GM10266 (cell line): ENCODE measurements at regions not wholly inside any gene's neighbourhood (a gene's known extent, or its start where the extent isn't known, plus 50 kb on each side); places are given as distances from the start of the nearest gene placed in this dataset.

Experiments used
- DNase-seq: peaks from one replicate; pipeline ENCODE4 v3.0.0; 2012; ENCODE audit errors: extremely low spot score
- TF ChIP-seq, protein P1 (sequence below): IDR thresholded peaks from 2 replicates; pipeline ENCODE4 v1.5.1; 2012; ENCODE audit warnings: mild to moderate bottlenecking, low read depth; ENCODE audit not compliant: control insufficient read depth, insufficient read depth; ENCODE audit errors: missing control alignments

- TF ChIP-seq, protein P1, sequence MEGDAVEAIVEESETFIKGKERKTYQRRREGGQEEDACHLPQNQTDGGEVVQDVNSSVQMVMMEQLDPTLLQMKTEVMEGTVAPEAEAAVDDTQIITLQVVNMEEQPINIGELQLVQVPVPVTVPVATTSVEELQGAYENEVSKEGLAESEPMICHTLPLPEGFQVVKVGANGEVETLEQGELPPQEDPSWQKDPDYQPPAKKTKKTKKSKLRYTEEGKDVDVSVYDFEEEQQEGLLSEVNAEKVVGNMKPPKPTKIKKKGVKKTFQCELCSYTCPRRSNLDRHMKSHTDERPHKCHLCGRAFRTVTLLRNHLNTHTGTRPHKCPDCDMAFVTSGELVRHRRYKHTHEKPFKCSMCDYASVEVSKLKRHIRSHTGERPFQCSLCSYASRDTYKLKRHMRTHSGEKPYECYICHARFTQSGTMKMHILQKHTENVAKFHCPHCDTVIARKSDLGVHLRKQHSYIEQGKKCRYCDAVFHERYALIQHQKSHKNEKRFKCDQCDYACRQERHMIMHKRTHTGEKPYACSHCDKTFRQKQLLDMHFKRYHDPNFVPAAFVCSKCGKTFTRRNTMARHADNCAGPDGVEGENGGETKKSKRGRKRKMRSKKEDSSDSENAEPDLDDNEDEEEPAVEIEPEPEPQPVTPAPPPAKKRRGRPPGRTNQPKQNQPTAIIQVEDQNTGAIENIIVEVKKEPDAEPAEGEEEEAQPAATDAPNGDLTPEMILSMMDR, result no peak
- no peak for DNase-seq
These were observed 894.6 kb upstream of the NEGR1 start for GRCh38 chr1:73176902-73177301.

DNA sequence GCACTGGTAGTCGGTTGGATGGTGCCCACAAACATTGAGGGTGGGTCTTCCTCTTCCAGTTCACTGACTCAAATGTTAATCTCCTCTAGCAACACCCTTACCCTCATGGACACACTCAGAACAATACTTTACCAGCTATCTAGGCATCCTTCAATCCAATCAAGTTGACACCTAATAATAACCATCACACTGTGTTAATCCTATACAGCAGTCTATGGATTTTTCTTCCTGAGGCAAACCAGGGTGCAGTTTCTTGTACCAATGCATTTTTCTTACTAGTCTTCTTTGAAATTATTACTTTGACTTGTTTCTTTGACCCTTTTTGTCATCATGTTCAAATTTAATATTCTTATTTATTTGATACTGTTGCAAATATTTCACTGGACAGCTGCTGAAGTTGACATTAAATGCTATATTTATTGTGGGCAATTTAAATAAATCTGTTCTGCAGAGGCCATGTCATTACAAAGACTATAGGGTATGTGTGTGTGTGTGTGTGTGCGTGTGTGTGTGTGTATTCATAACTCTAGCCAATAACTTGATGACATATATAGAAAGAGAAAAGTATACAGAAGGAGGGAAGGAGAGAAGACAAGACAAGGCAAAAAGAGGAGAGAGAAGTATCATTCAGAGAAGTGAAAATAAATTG lies 884.8 kb upstream of the NEGR1 start:
- no peak for DNase-seq
- TF ChIP-seq, protein P1, result no peak

- TF ChIP-seq, protein P1, result no peak
- DNase-seq, result no peak
These were observed 880.2 kb upstream of the NEGR1 start for GRCh38 chr1:73162564-73162963.

- TF ChIP-seq, protein P1, result no peak
- DNase-seq, result no peak
These were observed 879.1 kb upstream of the NEGR1 start for GRCh38 chr1:73161418-73161817.

DNA sequence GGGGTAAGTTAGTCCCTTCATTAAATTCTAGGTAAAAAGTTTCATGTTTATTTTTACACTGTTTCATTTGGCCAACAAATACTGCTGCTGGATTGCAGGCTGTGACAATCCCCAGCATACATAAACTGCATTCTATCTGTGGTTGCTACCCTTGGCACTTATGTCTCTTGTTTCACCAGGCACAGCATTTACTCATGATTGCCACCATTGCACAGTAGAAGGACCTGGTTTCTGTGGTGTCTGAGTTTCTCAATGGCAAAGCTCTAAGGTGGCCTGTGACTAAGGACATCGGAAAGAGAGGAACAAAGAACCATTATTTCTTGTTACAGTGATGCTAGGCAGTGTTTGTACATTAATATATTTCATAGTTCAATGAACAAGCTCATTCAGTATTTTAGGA lies 878.4 kb upstream of the NEGR1 start:
- DNase-seq, result no peak
- TF ChIP-seq, protein P1, result no peak

DNA sequence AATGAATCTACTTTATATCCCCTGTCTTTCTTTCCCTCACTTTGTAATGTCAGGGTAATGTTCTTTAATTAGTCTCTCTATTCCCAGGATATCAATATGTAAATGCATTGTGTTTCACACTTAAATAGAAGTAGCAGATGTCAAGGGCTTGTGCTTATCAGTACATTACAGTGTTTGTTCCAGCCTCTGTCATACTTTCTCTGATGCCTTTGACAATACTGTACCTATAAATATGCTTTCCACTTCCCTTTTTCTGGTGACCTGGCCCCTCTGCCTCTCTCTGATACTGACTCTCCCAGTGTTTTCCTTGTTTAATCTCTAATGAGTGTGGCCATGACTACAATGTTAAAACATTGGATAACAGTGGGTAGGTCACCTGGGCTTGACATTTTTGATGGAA lies 862.0 kb upstream of the NEGR1 start:
- DNase-seq, result no peak
- TF ChIP-seq, protein P1, result no peak

GRCh38 chr1:73136975-73137374 lies 854.6 kb upstream of the NEGR1 start:
- TF ChIP-seq, protein P1, result no peak
- no peak for DNase-seq
